Activated CD4-positive, alpha-beta T cell treated with anti-CD3 and anti-CD28 coated beads, Interleukin-2, amount 50 U/mL, for 24 hours (primary cell): ENCODE measurements at regions not wholly inside any gene's neighbourhood (a gene's known extent, or its start where the extent isn't known, plus 50 kb on each side); places are given as distances from the start of the nearest gene placed in this dataset.
"Not testable (repeated sequence)": the region's sequence is repeated elsewhere in the genome, so short reads cannot be mapped to it uniquely, and the experiment has no call there.

Source experiments
- DNase-seq, 2 donors: peaks; one replicate each; pipeline ENCODE4 v3.0.0-alpha.2; 2020; ENCODE audit warnings: low read depth in 1 of 2, low spot score in 1 of 2

GRCh38 chr7:22066522-22066921, 120.8 kb upstream of the CDCA7L start:
- no peak for DNase-seq

DNA sequence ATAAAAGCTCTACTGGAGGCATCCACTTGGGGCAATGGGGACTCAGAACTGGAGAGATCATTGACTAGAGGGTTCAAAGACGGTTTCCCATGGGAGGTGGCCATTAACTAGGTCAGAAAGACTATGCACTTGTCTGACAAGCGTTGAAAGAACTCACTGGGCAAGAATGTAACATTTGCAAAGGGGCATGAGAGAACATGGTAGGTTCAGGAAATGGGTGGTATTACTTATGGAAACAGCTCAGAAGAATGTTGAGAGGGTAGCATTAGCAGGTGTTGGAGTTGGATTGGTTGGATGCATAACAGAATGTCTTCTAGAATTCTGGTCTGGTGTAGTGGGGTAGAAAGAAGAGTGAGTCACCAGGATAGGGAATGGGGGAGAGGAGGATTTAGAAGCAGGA, 119.1 kb upstream of the CDCA7L start:
- DNase-seq: no peak

GRCh38 chr7:22061775-22062174, 116.1 kb upstream of the CDCA7L start:
- DNase-seq: no peak

GRCh38 chr7:22060863-22061262, 115.2 kb upstream of the CDCA7L start:
- no peak for DNase-seq

DNA sequence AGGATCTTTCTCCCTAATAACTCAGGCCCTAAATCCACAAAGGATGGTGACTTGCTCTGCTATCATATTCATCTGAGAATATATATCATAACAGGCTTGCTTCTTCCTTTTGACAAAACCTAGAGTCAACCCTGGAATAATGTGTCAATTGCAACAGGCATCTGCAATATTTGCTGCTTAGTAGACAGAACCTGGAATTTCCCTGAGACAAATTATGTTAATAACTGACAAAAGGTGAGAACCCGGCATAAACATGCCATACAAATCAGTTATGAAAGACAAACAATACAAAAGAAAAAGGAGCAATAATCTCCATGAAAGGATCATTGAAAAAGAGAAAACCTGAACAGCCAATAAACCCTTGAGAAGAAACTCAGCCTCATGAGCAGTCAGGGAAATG, 114.5 kb upstream of the CDCA7L start:
- DNase-seq: no peak

DNA sequence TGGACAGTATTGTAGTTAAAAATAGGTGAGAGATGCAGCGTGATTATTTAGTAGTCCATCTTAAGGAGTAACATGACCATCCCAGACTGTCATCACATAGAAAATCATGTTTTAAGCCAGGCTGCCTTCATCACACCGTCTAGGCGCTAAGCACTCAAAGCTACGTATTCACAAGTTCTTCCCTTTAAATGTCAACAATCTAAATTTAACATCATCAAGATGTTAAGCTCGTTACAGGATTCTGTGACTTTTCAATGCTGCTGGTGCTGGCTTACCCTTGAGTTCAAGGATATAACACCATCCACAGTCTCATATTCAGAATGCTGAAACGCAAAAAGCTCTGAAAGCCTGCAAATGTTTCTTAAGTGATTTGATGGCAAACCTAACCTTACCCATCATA, 109.5 kb upstream of the CDCA7L start:
- DNase-seq: no peak

DNA sequence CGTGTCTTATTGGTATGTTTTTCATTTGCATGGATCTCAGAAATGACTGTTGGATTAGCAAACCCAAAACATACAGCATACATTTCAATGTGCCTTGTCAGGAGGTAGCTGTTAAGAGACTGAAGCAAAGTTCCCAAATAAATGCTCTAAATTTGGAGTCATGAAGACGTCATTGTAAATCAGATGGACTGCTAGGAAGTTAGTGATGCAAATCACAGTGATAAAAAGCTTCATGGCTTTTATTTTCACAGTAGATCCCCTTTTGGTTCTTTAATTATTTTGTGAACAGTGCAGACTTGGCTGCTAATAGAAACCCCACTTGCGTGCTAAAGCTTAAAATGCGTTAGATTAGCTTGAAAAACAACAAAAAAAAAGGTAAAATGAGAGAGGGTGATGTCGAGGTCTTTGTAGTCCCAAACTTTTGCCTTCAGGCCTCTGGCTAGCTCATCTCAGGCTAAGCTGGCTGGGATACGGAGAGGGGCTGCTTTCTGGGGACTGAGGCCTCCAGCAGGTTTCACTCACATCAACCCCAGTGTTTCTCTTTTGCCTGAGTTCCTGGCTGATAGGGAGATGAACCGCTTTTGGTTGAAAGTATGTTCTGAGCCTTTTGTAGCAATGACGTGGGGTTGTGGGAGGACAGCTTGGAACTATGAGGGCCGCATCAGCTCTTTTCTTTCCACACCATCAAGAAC, 107.1 kb upstream of the CDCA7L start:
- no peak for DNase-seq

- no peak for DNase-seq
Measured at GRCh38 chr7:22051886-22052673, 106.4 kb upstream of the CDCA7L start.

DNA sequence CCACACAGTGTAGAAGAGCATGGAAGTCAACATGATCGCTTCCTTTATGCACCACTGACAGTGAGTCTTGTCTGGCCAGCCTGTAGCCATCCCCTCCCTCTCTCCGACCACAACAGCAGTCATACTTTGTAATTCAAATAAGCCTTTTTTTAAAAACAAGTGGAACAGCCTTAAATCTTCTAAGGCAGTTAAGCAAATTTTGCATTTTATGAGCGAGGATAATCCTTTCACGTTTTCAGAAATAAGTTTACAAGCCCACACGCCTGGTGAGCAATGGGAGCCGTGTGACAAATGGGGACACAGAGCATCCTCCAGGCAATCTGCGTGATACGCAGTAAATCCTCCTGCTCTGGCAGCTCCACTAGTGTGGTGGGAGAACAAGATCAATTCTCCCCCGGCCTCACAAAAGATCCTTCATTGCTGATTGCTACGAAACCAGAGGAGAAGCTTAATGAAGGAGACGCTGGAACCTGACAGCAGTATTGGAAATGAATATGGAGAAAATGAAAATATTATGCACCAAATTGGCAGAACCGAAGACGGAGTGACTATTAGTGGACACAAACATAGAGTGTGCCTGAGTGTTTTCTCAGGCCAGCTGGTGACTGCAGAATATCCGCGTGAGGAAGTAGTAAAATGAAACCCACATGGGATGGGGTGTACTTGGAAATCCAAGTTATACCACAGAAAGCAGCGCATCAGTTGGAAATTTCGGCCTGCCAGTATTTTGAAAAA, 104.2 kb upstream of the CDCA7L start:
- DNase-seq: no peak

GRCh38 chr7:22043367-22043766, 97.7 kb upstream of the CDCA7L start:
- no peak for DNase-seq

GRCh38 chr7:22040923-22041595, 95.4 kb upstream of the CDCA7L start:
- DNase-seq: no peak

DNA sequence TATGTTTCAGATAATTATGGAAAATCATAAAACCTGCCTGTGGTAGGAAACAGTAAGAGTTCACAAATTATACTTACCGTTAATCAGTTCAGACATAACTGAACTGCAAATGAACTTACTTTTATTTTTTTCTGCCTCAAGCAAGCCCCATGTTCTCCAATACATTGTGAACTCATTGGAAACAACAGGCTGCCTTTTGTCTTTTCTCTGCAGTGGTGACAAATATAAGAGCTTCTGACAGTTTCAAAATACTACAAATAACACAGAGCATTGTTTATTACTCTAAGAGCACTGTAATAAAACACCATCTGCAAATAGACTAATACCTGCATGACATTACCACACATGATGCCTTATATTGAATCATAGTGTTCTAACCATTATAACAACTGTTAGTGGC, 94.0 kb upstream of the CDCA7L start:
- no peak for DNase-seq

DNA sequence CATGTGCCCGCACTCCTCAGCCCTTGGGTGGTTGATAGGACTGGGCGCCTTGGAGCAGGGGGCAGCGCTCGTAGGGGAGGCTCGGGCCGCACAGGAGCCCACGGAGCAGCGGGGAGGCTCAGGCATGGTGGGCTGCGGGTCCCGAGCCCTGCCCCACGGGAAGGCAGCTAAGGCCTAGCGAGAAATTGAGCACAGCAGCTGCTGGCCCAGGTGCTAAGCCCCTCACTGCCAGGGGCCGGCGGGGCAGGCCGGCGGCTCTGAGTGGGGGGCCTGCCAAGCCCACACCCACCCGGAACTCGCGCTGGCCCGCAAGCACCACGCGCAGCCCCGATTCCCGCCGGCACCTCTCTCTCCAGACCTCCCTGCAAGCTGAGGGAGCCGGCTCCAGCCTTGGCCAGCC, 86.7 kb upstream of the CDCA7L start:
- not testable (repeated sequence) for DNase-seq

DNA sequence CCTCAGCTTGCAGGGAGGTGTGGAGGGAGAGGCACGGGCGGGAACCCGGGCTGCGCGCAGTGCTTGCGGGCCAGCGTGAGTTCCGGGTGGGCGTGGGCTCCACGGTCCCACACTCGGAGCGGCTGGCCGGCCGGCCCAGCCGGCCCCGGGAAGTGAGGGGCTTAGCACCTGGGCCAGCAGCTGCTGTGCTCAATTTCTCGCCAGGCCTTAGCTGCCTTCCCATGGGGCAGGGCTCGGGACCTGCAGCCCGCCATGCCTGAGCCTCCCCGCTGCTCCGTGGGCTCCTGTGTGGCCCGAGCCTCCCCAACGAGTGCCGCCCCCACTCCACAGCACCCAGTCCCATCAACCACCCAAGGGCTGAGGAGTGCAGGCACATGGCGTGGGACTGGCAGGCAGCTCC, 83.0 kb upstream of the CDCA7L start:
- DNase-seq: not testable (repeated sequence)

- DNase-seq: no peak
Measured at GRCh38 chr7:22027475-22027874, 81.8 kb upstream of the CDCA7L start.

DNA sequence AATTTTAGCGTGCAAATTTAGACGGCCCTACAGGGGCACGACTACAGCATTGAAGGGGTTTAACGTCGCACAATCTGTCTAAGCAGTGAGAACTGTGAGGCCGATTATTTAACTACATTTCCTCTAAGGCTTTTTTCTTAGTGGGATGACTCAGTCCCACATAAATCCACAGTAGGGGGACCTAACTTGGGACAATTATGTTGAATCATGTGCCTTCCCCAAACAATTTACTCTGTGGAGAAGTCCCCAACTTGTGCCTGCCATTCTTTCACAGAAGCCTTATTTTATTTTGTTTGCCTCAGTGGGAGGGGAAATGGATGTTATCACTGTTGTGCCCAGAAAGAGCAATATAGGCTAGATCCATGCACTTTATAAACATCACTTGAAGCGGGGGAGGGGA, 80.3 kb upstream of the CDCA7L start:
- no peak for DNase-seq

DNA sequence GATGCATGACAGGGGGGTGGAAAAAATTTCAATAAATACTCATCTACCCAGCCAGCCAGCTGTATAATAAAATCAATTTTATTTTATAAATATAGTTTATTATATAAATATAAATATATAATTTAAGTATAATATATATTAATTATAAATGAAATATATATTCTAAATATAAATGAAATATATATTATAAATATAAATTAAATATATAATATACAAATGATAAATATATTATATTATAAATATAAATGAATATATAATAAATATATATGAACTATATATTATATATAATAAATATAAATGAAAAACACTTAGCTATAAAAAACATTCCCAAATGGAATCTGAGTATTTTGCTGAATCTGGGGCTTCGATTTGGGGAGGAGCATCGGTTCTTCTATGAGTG, 79.4 kb upstream of the CDCA7L start:
- no peak for DNase-seq

GRCh38 chr7:22019931-22020330, 74.2 kb upstream of the CDCA7L start:
- DNase-seq: no peak

DNA sequence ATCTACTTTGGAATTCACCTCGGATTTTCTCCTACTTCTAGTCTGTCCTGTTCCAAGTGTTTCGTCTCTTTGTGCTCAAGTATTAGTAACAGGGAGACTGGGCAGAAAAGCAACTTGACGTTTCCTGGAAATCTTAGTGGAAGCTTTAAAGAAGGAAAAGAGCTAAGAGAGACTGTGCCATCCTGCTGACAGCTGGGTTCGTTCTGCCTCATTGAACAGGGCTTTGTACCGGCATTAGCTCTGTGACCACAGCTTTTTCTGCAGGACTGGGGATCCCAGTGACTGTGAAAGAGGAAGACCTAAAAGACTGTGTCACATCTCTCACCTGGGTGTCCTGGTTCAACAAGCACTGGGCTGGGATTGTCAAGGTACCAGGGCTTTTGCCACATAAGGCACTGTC, 70.8 kb upstream of the CDCA7L start:
- DNase-seq: no peak

- DNase-seq: no peak
Measured at GRCh38 chr7:22013711-22014110, 68.0 kb upstream of the CDCA7L start.

- DNase-seq: no peak
Measured at GRCh38 chr7:22008683-22009082, 63.0 kb upstream of the CDCA7L start.

DNA sequence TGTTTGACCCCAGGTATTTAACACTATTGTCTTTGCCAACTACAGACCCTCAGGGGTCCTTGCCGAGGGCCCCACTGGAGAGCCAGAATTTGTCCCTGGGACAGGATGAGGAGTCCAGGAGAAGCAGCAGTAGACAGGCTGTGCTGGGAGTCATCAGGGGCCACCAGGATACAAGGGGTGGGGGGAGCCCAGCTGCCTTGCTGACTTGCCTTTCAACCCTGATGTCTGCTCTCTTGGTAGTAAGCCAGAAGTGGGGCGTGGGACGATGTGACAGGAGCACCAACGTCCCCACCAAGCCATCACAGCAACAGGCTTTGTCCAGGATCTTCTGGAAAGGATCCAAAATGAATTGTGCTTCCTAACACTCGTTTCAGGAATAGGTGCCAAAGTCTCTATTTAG, 62.4 kb upstream of the CDCA7L start:
- DNase-seq: no peak
